ENCODE measurements at regions not wholly inside any gene's neighbourhood (a gene's known extent, or its start where the extent isn't known, plus 50 kb on each side); places are given as distances from the start of the nearest gene placed in this dataset.

- no peak overlapping the region for H3K27ac ChIP-seq (ENCODE audit: low read length)
- H3K4me1 Mint-ChIP-seq = no peaks in the 10 kb centered on the region
- no peak for TF ChIP-seq CTCF (IDR thresholded peaks at IDR 0.05)
- DNase-seq (no peak), ATAC-seq (no peak)
- no peak overlapping the region for H3K4me3 Mint-ChIP-seq
- no peak overlapping the region for H3K4me3 ChIP-seq (ENCODE audit: low read length)
- no peaks in the 10 kb centered on the region for H3K27me3 ChIP-seq (ENCODE audit: control insufficient read depth, insufficient read depth, low read length)
- no peaks in the 10 kb centered on the region for H3K4me1 ChIP-seq (ENCODE audit: control insufficient read depth, insufficient read depth, low read length)
- 88% methylated on average over 1 of the region's 1 CpG for whole genome bisulfite sequencing (ENCODE audit: insufficient coverage)
- H3K27me3 Mint-ChIP-seq (ENCODE audit: low read depth in 2 of 2) = no peaks in the 10 kb centered on the region
- H3K36me3 ChIP-seq (ENCODE audit: control insufficient read depth, insufficient read depth, low read length) = no peaks in the 10 kb centered on the region
- no peaks in the 10 kb centered on the region for H3K36me3 Mint-ChIP-seq
- intact Hi-C loops (cut with micrococcal nuclease) = no loop called here
- peaks cover 6 to 7% of the 10 kb centered on the region in 2 donors for H3K9me3 Mint-ChIP-seq
- H3K27ac Mint-ChIP-seq = no peak overlapping the region
- H3K9me3 ChIP-seq (ENCODE audit: control insufficient read depth, insufficient read depth, low read length) = no peaks in the 10 kb centered on the region
These were observed 346.8 kb downstream of the SOX2 start for GRCh38 chr3:182058488-182058887.

GRCh38 chr3:182063742-182064141, 352.0 kb downstream of the SOX2 start:
- no peaks in the 10 kb centered on the region for H3K4me1 Mint-ChIP-seq
- Histone ChIP-seq H3K36me3 (ENCODE audit: control insufficient read depth, insufficient read depth, low read length) (no peaks in the 10 kb centered on the region), H3K4me1 (ENCODE audit: control insufficient read depth, insufficient read depth, low read length) (no peaks in the 10 kb centered on the region), H3K4me3 (ENCODE audit: low read length) (no peak overlapping the region), H3K9me3 (ENCODE audit: control insufficient read depth, insufficient read depth, low read length) (no peaks in the 10 kb centered on the region), H3K27ac (ENCODE audit: low read length) (no peak overlapping the region), H3K27me3 (ENCODE audit: control insufficient read depth, insufficient read depth, low read length) (no peaks in the 10 kb centered on the region)
- WGBS (ENCODE audit: insufficient coverage) = no CpG with 5 or more reads among the region's 1 CpG
- H3K27ac Mint-ChIP-seq = no peak overlapping the region
- intact Hi-C loops (cut with micrococcal nuclease) = no loop called here
- ATAC-seq (no peak), DNase-seq (no peak)
- H3K36me3 Mint-ChIP-seq = no peaks in the 10 kb centered on the region
- H3K4me3 Mint-ChIP-seq = no peak overlapping the region
- peaks cover 0 to 4% of the 10 kb centered on the region in 2 donors for H3K9me3 Mint-ChIP-seq
- no peak for TF ChIP-seq CTCF (IDR thresholded peaks at IDR 0.05)
- H3K27me3 Mint-ChIP-seq (ENCODE audit: low read depth in 2 of 2) = no peaks in the 10 kb centered on the region

- intact Hi-C loops (cut with micrococcal nuclease) = no loop called here
- Mint-ChIP-seq H3K36me3 (no peaks in the 10 kb centered on the region), H3K27ac (no peak overlapping the region), H3K9me3 (peaks cover 2 to 11% of the 10 kb centered on the region in 2 donors), H3K4me1 (no peaks in the 10 kb centered on the region), H3K27me3 (ENCODE audit: low read depth in 2 of 2) (no peaks in the 10 kb centered on the region), H3K4me3 (no peak overlapping the region)
- Histone ChIP-seq H3K36me3 (ENCODE audit: control insufficient read depth, insufficient read depth, low read length) (no peaks in the 10 kb centered on the region), H3K27me3 (ENCODE audit: control insufficient read depth, insufficient read depth, low read length) (no peaks in the 10 kb centered on the region), H3K9me3 (ENCODE audit: control insufficient read depth, insufficient read depth, low read length) (no peaks in the 10 kb centered on the region), H3K27ac (ENCODE audit: low read length) (no peak overlapping the region), H3K4me1 (ENCODE audit: control insufficient read depth, insufficient read depth, low read length) (no peaks in the 10 kb centered on the region), H3K4me3 (ENCODE audit: low read length) (no peak overlapping the region)
- WGBS (ENCODE audit: insufficient coverage) = 80% methylated on average over 4 of the region's 4 CpGs
- TF ChIP-seq CTCF (IDR thresholded peaks at IDR 0.05) = no peak
- no peak for ATAC-seq
- no peak for DNase-seq
These were observed 355.7 kb downstream of the SOX2 start for GRCh38 chr3:182067423-182067822.

- H3K27ac ChIP-seq (ENCODE audit: low read length) = no peak overlapping the region
- H3K27ac Mint-ChIP-seq = no peak overlapping the region
- 96% methylated on average over 2 of the region's 3 CpGs for WGBS (ENCODE audit: insufficient coverage)
- H3K9me3 ChIP-seq (ENCODE audit: control insufficient read depth, insufficient read depth, low read length) = no peaks in the 10 kb centered on the region
- H3K4me1 ChIP-seq (ENCODE audit: control insufficient read depth, insufficient read depth, low read length) = no peaks in the 10 kb centered on the region
- no peak for ATAC-seq
- H3K4me3 Mint-ChIP-seq = no peak overlapping the region
- no peak overlapping the region for H3K4me3 ChIP-seq (ENCODE audit: low read length)
- no peak for DNase-seq
- TF ChIP-seq CTCF (IDR thresholded peaks at IDR 0.05) = no peak
- peaks cover 4% of the 10 kb centered on the region in 2 donors for H3K9me3 Mint-ChIP-seq
- intact Hi-C loops (cut with micrococcal nuclease) = no loop called here
- no peaks in the 10 kb centered on the region for H3K27me3 ChIP-seq (ENCODE audit: control insufficient read depth, insufficient read depth, low read length)
- no peaks in the 10 kb centered on the region for H3K36me3 ChIP-seq (ENCODE audit: control insufficient read depth, insufficient read depth, low read length)
- H3K4me1 Mint-ChIP-seq = no peaks in the 10 kb centered on the region
- H3K27me3 Mint-ChIP-seq (ENCODE audit: low read depth in 2 of 2) = no peaks in the 10 kb centered on the region
- no peaks in the 10 kb centered on the region for H3K36me3 Mint-ChIP-seq
These were observed 366.6 kb downstream of the SOX2 start for GRCh38 chr3:182078316-182078715.
